Keratinocyte (primary cell): ENCODE measurements at regions not wholly inside any gene's neighbourhood (a gene's known extent, or its start where the extent isn't known, plus 50 kb on each side); places are given as distances from the start of the nearest gene placed in this dataset.

ENCODE experiments used
- DNase-seq: peaks from one replicate; pipeline ENCODE4 v3.0.0-alpha.2; 2011; ENCODE audit warnings: low read depth, missing footprints, low spot score
- FAIRE-seq: peaks from 2 replicates; lab custom pipeline; 2011; peaks lifted over from hg19 to GRCh38; lab: Jason Lieb, UNC
- H2AFZ ChIP-seq: 2 replicates; pipeline ENCODE4 v1.6.0; 2012; ENCODE audit warnings: low read length, control low read depth, inconsistent platforms; ENCODE audit not compliant: control insufficient read depth
- H3K27ac ChIP-seq: 2 replicates; pipeline ENCODE4 v1.5.1; 2011; ENCODE audit warnings: low read length; ENCODE audit not compliant: control insufficient read depth, insufficient read depth
- H3K27me3 ChIP-seq: 3 replicates; pipeline ENCODE4 v1.6.0; 2011; ENCODE audit warnings: low read length; ENCODE audit not compliant: control insufficient read depth, insufficient read depth; ENCODE audit errors: extremely low read depth
- H3K36me3 ChIP-seq, 2 experiments: 2 replicates in 1 of 2; 3 replicates in 1 of 2; pipeline ENCODE4 v1.5.1; 2011; ENCODE audit warnings: low read length in 2 of 2, mild to moderate bottlenecking in 1 of 2; ENCODE audit not compliant: control insufficient read depth in 2 of 2, insufficient read depth in 2 of 2; ENCODE audit errors: extremely low read depth in 1 of 2
- H3K4me1 ChIP-seq: 3 replicates; pipeline ENCODE4 v1.5.1; 2011; ENCODE audit warnings: low read length; ENCODE audit not compliant: control insufficient read depth, insufficient read depth; ENCODE audit errors: extremely low read depth
- H3K4me2 ChIP-seq: 3 replicates; pipeline ENCODE4 v1.6.0; 2011; ENCODE audit warnings: low read depth, low read length; ENCODE audit not compliant: control insufficient read depth, insufficient read depth; ENCODE audit errors: extremely low read depth
- H3K4me3 ChIP-seq, 3 experiments: fragments of 200-600 bp in 1 of 3; sonication (generic) in 1 of 3; 2 replicates in 2 of 3; 3 replicates in 1 of 3; pipeline ENCODE4 v1.5.1; 2011 to 2016; ENCODE audit warnings: low read length in 3 of 3, mild to moderate bottlenecking in 3 of 3, control low read depth in 2 of 3, inconsistent platforms in 1 of 3, low read depth in 1 of 3, mixed read lengths in 1 of 3, mixed run types in 1 of 3, moderate library complexity in 1 of 3; ENCODE audit not compliant: control insufficient read depth in 2 of 3, insufficient read depth in 2 of 3; ENCODE audit errors: extremely low read depth in 1 of 3
- H3K79me2 ChIP-seq: 2 replicates; pipeline ENCODE4 v1.6.0; 2012; ENCODE audit warnings: low read length; ENCODE audit not compliant: control insufficient read depth, insufficient read depth
- H3K9ac ChIP-seq: 3 replicates; pipeline ENCODE4 v1.6.0; 2011; ENCODE audit warnings: low read length; ENCODE audit not compliant: control insufficient read depth, insufficient read depth; ENCODE audit errors: extremely low read depth
- H3K9me1 ChIP-seq: 3 replicates; pipeline ENCODE4 v1.6.0; 2011; ENCODE audit warnings: low read length; ENCODE audit not compliant: control insufficient read depth, insufficient read depth; ENCODE audit errors: extremely low read depth
- H3K9me3 ChIP-seq: 2 replicates; pipeline ENCODE4 v1.5.1; 2012; ENCODE audit warnings: low read depth, low read length; ENCODE audit not compliant: control insufficient read depth
- H4K20me1 ChIP-seq: 3 replicates; pipeline ENCODE4 v1.6.0; 2011; ENCODE audit warnings: low read length; ENCODE audit not compliant: control insufficient read depth, insufficient read depth; ENCODE audit errors: extremely low read depth
- EZH2 ChIP-seq: IDR thresholded peaks from one replicate; pipeline ENCODE4 v1.6.1; 2012; ENCODE audit warnings: inconsistent platforms, mild to moderate bottlenecking, low read length, moderate library complexity
- dilution Hi-C: fragments of 300-500 bp; cut with MboI; formaldehyde crosslinking; loops from one replicate; pipeline ENCODE4 v1.7.0; 2020; ENCODE audit warnings: low sequenced_read_pairs; ENCODE audit not compliant: extremely low pct_ligation_motif_present
- TF ChIP-seq, protein P1 (sequence below), 3 experiments: IDR thresholded peaks in 1 of 3; conservative IDR thresholded peaks in 1 of 3; optimal IDR thresholded peaks in 1 of 3; 2 replicates in 2 of 3; 3 replicates in 1 of 3; pipeline versions ENCODE3 to v1.5.1; 2011; ENCODE audit warnings: low read length in 3 of 3, mild to moderate bottlenecking in 3 of 3, moderate library complexity in 2 of 3, control low read depth in 1 of 3, inconsistent platforms in 1 of 3; ENCODE audit not compliant: insufficient read depth in 2 of 3; ENCODE audit errors: extremely low read depth in 1 of 3

DNA sequence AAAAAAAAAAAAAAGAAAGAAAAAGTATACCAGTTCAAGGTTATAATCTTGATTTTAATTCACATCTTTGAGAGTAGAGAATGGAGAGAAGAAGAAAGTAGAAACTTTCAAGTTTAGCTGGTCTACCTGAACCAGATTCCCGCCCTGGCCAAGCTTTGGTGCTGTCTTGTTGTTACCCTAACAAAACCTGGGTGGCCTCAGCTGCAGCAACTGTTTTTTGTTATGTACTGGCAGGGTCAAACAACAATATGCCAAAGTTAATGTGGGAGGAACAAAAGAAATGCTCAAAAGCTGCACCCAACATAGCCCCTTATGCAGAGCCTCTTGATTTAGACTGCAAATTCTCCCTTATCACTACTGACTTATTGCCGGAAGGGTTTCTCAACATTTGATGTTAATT, 165.3 kb upstream of the TFPI start:
- no peak for FAIRE-seq
- no peak overlapping the region for H3K9ac ChIP-seq
- H3K27ac ChIP-seq, result no peak overlapping the region
- dilution Hi-C loops, result no loop called here
- no peak overlapping the region for H2AFZ ChIP-seq
- H3K9me3 ChIP-seq, result no peaks in the 10 kb centered on the region
- TF ChIP-seq, protein P1, sequence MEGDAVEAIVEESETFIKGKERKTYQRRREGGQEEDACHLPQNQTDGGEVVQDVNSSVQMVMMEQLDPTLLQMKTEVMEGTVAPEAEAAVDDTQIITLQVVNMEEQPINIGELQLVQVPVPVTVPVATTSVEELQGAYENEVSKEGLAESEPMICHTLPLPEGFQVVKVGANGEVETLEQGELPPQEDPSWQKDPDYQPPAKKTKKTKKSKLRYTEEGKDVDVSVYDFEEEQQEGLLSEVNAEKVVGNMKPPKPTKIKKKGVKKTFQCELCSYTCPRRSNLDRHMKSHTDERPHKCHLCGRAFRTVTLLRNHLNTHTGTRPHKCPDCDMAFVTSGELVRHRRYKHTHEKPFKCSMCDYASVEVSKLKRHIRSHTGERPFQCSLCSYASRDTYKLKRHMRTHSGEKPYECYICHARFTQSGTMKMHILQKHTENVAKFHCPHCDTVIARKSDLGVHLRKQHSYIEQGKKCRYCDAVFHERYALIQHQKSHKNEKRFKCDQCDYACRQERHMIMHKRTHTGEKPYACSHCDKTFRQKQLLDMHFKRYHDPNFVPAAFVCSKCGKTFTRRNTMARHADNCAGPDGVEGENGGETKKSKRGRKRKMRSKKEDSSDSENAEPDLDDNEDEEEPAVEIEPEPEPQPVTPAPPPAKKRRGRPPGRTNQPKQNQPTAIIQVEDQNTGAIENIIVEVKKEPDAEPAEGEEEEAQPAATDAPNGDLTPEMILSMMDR (optimal IDR thresholded peaks at IDR 0.05 in 1 of 3, IDR thresholded peaks at IDR 0.05 in 1 of 3, conservative IDR thresholded peaks at IDR 0.05 in 1 of 3; ENCODE audit: extremely low read depth in 1 of 3, insufficient read depth in 2 of 3, low read length in 3 of 3), result no peak
- TF ChIP-seq EZH2, result no peak
- H3K9me1 ChIP-seq, result no peaks in the 10 kb centered on the region
- no peaks in the 10 kb centered on the region for H3K79me2 ChIP-seq
- no peak overlapping the region for H3K4me2 ChIP-seq
- H3K4me1 ChIP-seq, result no peaks in the 10 kb centered on the region
- no peak overlapping the region for H3K4me3 ChIP-seq
- no peak for DNase-seq
- H4K20me1 ChIP-seq, result no peaks in the 10 kb centered on the region
- no peaks in the 10 kb centered on the region for H3K27me3 ChIP-seq
- H3K36me3 ChIP-seq, result no peaks in the 10 kb centered on the region

DNA sequence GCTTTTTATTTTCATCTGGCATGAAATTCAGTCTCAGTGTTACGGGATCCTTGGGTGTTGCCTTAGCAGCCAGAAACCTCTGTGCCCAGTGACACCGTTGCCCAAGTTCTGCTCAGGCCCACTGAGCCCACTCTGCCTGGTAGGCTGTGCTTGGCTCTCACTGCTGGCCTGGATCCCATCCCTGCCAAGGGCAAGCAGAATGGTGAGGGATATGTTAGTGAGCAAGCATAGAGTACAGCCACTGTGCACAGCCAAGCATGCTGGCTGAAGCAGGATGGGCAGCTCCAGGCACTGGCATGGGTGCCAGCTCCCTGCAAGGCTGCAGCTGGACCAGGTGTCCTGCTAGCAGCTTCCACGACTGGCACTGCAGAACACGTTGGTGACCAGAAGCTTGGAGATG, 194.7 kb upstream of the TFPI start:
- no peak overlapping the region for H2AFZ ChIP-seq
- H3K79me2 ChIP-seq, result no peaks in the 10 kb centered on the region
- H3K36me3 ChIP-seq, result no peaks in the 10 kb centered on the region
- FAIRE-seq, result no peak
- H3K9ac ChIP-seq, result no peak overlapping the region
- no peak overlapping the region for H3K27ac ChIP-seq
- no peak overlapping the region for H3K4me2 ChIP-seq
- dilution Hi-C loops, result no loop called here
- H4K20me1 ChIP-seq, result no peaks in the 10 kb centered on the region
- TF ChIP-seq, protein P1 (optimal IDR thresholded peaks at IDR 0.05 in 1 of 3, IDR thresholded peaks at IDR 0.05 in 1 of 3, conservative IDR thresholded peaks at IDR 0.05 in 1 of 3; ENCODE audit: extremely low read depth in 1 of 3, insufficient read depth in 2 of 3, low read length in 3 of 3), result no peak
- TF ChIP-seq EZH2, result no peak
- peaks cover 4% of the 10 kb centered on the region for H3K4me1 ChIP-seq
- no peak overlapping the region for H3K4me3 ChIP-seq
- DNase-seq, result no peak
- no peaks in the 10 kb centered on the region for H3K9me3 ChIP-seq
- no peaks in the 10 kb centered on the region for H3K27me3 ChIP-seq
- H3K9me1 ChIP-seq, result no peaks in the 10 kb centered on the region
